NCI-H1092 (cell line): ENCODE measurements at regions not wholly inside any gene's neighbourhood (a gene's known extent, or its start where the extent isn't known, plus 50 kb on each side); places are given as distances from the start of the nearest gene placed in this dataset.
A peak's percentile ranks its signal among the peaks of the same experiment; 100 is the strongest.

ENCODE experiments used
- DNase-seq: peaks from one replicate; lab custom pipeline; 2025; lab: John Stamatoyannopoulos, UW

DNA sequence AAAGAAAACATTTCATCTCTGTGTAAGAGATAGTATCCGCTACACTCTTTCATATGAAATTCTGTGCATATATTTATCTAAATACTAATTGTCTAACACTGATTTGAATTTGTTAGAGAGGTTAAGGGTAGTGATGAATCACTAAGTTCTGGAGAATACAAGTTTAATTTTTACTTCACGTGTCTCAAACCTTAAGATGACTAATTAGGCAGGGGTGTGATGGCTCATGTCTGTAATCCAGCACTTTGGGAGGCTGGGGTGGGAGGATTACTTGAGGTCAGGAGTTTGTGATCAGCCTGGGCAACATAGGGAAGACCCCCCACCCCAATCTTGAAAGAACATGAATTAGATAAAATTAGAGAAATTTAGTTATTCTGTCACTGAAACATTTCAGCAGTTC is 2241.9 kb downstream of the PCDH7 start:
- no peak for DNase-seq

GRCh38 chr4:32985256-32985655 is 2265.1 kb downstream of the PCDH7 start:
- no peak for DNase-seq

DNA sequence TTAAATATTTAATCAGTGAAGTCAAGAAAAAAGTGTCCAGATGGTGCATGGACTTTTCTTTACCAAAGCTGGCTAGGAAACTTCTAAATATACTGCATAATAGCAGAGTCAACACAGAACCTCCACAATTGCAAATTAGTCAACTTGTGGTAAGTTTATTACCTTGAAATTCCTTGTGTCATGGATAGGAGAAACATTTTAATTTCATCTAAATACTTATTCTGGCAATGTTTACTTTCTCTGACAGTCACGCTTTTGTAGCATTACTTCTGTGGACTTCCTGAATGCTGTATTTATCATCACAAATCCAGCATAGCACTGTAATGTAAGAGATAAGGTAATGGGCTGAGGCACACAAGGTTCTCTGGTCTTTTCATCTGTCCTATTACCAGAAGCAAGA is 2266.1 kb downstream of the PCDH7 start:
- DNase-seq: no peak

DNA sequence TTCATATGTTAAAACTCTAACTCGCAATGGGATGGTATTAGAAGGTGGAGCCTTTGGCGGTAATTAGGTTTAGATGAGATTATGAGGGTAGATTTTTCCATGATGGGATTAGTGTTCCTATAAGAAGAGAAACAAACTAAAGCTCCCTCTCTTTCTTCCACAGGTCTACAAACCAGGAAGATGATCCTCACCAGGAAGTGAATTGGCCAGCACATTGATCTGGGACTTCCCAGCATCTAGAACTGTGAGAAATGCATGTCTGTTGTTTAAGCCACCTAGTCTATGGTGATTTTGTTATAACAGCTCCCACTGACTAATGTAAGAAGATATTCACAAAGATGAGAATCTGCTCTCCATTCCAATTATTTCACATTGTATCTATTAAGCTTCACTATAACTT is 2266.9 kb downstream of the PCDH7 start:
- DNase-seq: no peak

- DNase-seq: no peak
Measured at GRCh38 chr4:32988165-32988811, 2268.1 kb downstream of the PCDH7 start.

DNA sequence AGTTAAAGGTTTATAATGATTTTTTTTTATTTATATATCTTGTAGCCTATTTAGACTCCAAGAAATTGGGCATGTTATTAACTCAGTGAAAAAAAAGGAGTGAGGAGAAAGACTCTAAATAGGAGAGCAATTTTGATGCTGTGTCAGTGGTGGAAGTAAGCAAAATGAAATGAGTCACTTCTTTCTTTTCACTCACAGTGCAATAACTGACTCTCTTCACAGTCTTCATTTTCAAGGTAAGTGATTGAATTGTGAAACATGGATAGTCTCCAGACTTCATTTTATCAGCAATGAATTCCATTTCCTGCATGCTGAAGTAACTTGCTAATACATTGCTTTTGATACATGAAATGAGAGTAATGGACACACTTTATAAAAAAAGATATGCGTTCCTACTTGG is 2271.5 kb downstream of the PCDH7 start:
- DNase-seq: no peak

- DNase-seq: no peak
Measured at GRCh38 chr4:32994981-32995881, 2275.1 kb downstream of the PCDH7 start.

GRCh38 chr4:33013282-33013681 is 2293.1 kb downstream of the PCDH7 start:
- DNase-seq: no peak

DNA sequence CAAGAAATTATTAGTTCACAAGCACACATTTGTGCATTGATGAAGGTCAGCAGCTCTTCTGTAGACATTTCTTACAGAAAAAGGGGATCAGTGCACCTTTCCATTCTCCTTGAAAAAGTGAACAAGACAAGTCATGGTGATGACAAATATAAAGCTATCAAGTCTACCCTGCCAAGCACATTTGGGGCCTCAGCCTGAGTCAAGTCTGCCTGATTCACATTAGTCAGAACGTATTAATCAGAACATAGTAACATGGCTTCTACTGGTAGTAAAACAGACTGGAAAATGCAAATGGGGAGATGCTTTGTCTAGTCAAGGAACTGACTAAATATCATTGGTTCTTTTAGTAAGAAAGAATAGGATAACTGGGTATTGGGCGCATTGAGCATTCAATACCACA is 2305.1 kb downstream of the PCDH7 start:
- DNase-seq: no peak

DNA sequence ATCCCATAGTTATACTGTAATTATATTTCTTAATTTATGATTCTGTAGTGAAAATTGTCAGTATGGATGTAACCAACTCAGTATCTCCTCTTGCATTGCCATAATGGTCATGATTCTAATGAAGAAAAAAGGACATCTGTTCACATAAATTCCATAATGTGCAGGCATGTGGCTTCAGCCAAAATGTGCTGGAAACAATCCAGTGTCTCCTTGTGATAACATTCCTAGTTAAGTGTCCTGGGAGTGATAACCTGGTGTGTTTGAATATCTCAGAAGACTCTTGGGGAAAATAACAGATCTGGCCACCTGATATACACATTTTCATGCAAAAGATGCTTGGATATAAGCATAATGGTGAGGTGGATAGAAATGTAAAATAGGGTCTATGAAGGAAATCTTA is 2309.8 kb downstream of the PCDH7 start:
- no peak for DNase-seq

GRCh38 chr4:33031328-33031727 is 2311.2 kb downstream of the PCDH7 start:
- no peak for DNase-seq

DNA sequence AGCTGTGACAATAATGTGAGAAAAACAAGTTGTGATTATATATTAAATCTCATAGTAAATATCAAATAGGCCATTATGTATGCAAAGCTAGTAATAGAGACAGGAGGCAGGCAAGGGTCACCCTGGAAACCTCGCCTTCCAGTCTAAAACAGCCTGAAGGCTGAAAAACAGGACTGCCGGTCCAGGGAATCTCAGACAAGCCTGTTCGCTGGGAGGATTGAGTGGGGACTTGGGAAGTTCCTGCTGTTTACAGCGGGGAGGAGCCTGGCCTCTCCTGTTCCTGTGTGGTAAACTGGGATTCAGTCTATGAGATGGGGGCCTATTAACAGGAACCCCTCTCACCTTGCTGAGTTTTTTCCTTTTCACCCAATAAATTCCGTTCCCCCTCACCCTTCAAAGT is 2317.3 kb downstream of the PCDH7 start:
- no peak for DNase-seq

- no peak for DNase-seq
Measured at GRCh38 chr4:33045334-33045733, 2325.2 kb downstream of the PCDH7 start.

DNA sequence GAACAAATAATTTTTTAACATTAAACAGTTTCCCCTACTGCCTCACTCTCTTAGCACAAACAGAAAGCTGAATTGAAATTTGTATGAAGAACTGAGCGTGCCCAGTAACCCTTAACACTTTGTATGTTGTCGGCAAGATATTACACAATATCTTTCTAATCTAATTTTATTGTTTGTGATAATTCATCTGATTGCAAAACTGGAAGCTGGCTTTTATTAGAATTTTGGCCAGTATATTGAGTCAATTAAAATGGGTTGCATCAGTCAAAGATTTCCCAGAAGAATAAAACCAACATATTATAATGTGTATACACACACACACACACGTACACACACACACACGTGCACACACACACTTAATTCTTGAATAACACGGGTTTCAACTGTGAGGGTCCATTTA is 2332.1 kb downstream of the PCDH7 start:
- no peak for DNase-seq

DNA sequence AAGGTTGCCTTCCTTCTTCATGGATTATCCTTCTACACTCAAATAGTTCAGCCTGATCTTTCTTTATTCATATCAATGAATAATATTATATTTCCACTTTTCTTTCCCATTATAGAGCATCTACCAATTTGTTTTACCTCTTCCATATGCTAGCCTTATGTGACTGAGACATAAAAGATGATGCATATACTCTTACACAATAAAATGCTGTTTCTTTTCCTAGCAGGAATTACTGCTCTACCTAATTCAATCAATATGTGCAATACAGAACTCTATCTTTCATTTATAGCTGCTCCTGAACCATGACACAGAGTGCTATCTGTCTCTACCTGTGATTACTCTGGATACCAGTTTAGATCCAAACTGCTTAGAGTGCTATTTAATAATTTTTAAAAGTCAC is 2334.0 kb downstream of the PCDH7 start:
- no peak for DNase-seq

DNA sequence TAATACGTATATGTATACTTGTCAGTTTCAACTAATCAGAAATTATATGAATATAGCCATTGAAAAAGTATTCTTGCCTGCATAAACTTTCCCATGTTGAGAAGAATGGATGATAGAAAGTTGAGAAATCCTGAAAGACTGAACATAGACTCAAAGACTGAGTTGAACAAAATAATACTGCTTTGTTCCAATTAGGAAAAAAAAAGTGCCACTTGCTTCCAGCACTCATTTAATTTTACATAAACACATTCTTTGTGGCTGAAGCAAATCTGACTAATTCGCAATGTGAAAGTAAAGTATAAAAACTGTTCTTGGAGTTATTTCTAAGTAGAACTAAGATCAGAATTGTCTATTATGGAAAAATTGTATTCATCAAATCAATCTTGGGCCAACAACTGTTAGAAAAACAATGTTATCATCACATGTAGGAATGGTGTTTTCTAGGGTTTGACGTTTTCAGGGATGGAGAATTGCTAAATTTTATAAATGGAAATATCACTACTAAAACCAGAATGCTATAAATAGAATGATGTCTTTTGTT is 2334.6 kb downstream of the PCDH7 start:
- DNase-seq: no peak

DNA sequence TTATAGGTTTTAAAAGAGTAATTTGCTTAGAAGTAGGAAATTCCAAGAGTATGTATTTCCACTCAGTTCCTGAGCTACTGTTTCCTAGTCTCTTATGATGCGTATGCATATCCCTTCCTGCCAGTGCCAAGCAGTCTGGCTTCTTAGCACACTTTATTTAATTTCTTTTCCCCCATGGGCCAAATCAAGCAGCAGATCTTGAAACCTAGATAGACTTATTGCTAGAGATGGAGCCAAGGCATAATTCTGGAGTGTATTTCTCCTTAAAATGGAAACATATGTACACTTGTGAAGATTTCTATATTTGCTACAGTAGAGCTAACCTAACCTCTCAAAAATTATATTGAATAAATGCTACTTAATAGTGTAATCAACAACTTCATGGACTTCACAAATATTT is 2337.6 kb downstream of the PCDH7 start:
- no peak for DNase-seq

- no peak for DNase-seq
Measured at GRCh38 chr4:33058998-33059397, 2338.8 kb downstream of the PCDH7 start.

DNA sequence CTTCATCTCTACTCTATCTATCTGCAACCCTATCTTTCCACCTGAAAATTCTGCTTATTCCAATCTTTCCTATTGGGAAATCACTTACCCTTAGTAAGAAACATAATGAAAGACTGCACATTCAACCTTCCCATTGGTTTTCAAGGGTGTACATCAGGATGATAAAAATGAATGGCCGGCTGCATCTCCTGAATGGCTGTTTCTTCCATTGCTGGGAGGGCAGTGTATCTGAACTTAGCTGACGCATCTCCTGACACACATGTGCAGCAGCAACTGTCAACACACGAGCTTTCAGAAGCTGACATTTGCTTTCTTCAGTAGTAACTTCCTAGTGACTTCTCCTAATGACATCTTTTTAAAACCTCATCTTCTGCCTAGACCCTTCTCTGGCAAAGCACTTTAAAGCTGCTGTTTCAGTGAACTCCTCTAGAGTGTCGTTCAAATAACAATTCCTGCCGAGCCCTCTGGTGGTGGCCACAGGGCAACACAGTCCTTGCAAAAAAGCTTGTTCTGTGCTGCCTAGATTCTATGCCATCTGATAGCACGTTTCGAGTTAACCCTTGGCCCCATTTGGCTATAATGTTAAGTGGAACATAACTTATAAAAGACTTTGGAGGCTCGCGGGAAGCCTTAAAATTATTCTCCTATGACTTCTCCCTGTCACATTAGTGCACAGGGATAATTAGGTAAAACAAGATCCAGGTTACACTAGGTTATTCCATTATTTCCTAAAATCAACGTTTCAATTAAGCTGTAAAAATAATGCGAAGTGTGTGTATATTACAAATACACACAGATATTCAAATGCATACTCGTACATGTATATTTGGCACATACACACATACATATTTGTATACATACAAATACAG is 2340.7 kb downstream of the PCDH7 start:
- peak; percentile 4 for DNase-seq

DNA sequence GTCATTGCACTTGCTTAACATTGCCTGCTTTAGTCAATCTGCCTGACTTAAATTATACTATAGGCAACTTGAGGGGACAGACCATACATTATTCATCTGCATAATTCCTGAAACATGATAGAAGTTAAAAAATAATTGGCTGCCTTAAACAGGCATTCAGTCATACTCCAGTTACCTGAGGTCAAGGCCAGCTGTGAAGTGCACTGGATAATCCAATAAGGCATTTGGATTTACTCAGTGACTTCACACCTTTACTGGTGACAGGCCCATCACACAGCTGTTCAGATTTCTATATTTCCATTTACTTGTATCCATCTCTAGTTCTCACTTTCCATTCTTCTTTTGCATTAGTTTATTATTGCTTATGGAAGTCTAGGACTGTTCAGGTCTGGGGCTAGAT is 2341.6 kb downstream of the PCDH7 start:
- no peak for DNase-seq

DNA sequence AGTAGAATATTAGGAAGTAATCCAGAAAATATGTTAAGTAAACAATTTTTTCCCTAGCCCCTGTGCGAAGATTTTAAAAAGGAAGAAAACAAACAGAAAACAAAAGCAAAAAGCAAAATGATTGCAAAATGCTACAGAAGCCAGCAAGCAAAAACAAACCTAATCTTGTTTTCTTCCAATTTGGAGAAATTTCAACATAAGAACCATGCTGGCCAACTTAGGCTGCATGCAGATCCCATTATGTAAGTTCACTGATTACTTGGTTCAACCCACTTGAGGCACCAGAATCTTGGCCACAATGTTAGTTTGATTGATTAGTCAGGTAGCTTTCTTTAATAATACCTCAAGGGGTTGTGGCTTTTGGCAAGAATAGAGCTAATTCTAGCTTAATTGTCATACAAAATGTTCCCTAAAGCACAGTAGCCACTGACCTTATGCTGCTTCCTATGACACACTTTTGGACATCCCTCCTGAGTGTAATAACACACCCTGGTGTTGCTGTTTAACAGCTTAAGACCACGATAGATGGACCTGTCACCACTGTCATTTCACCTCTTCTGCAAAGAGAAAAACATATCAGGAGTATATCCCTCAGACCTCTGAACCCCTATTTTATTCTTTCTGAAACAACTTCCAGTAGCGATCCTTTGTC is 2342.1 kb downstream of the PCDH7 start:
- DNase-seq: no peak

GRCh38 chr4:33063241-33063640 is 2343.1 kb downstream of the PCDH7 start:
- DNase-seq: no peak
